Astrocyte (in vitro differentiated cells and primary cell): ENCODE measurements at regions not wholly inside any gene's neighbourhood (a gene's known extent, or its start where the extent isn't known, plus 50 kb on each side); places are given as distances from the start of the nearest gene placed in this dataset.

Source experiments
- EZH2 ChIP-seq: IDR thresholded peaks from 2 replicates; pipeline ENCODE4 v1.6.1; 2012; ENCODE audit warnings: mild to moderate bottlenecking, low read length, inconsistent platforms; ENCODE audit not compliant: insufficient read depth
- TF ChIP-seq, protein P1 (sequence below): IDR thresholded peaks from 2 replicates; pipeline ENCODE4 v1.5.1; 2011; ENCODE audit warnings: low read depth, mild to moderate bottlenecking, inconsistent platforms, low read length, moderate library complexity; ENCODE audit not compliant: insufficient read depth

- TF ChIP-seq EZH2: no peak
- TF ChIP-seq, protein P1, sequence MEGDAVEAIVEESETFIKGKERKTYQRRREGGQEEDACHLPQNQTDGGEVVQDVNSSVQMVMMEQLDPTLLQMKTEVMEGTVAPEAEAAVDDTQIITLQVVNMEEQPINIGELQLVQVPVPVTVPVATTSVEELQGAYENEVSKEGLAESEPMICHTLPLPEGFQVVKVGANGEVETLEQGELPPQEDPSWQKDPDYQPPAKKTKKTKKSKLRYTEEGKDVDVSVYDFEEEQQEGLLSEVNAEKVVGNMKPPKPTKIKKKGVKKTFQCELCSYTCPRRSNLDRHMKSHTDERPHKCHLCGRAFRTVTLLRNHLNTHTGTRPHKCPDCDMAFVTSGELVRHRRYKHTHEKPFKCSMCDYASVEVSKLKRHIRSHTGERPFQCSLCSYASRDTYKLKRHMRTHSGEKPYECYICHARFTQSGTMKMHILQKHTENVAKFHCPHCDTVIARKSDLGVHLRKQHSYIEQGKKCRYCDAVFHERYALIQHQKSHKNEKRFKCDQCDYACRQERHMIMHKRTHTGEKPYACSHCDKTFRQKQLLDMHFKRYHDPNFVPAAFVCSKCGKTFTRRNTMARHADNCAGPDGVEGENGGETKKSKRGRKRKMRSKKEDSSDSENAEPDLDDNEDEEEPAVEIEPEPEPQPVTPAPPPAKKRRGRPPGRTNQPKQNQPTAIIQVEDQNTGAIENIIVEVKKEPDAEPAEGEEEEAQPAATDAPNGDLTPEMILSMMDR: no peak
Measured at GRCh38 chr6:156557251-156557910, 219.8 kb upstream of the ARID1B start.
